Pulmonary artery endothelial cell (primary cell): ENCODE measurements at regions not wholly inside any gene's neighbourhood (a gene's known extent, or its start where the extent isn't known, plus 50 kb on each side); places are given as distances from the start of the nearest gene placed in this dataset.
"Not testable (repeated sequence)": the region's sequence is repeated elsewhere in the genome, so short reads cannot be mapped to it uniquely, and the experiment has no call there.

ENCODE experiments used
- DNase-seq: peaks from one replicate; pipeline ENCODE4 v3.0.0-alpha.2; 2011; ENCODE audit warnings: low read depth, low spot score

DNA sequence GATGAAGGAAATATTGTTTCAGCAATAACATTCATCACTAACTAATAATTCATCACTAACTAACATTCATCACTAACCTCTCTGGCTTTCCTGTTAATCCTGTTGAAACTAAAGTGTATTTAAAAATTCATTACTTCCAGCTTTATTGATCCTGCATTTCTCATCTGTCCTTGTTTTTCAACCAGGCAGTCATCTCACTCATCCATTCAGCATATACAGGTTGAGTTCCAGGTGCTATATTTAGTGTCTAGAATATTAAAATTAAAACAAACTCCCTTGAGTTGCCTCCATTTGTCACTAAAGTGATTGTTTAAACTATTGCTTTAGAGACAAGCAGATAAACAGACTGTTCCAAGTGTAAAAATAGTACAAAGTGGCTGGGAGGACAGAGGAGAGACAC, 58.1 kb downstream of the ATXN7L3B start:
- DNase-seq = no peak

DNA sequence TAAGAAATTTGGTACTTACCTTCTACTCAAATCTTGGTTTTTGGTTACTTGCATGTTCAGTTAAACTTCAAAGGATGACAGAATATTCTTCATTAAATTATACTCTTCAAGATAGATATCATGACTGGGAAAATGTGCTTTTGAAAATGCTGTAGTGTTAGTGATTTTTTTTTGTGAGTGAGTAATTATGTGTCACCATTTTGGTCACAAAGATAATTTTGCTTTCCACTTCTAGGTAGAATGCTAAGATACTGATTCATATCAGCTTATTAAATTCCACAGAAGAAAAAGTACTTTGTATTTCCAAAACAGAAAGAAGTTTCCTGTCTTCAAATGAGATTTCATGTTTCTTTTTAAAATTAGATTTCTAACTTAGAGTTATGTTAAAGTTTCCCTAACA, 61.2 kb downstream of the ATXN7L3B start:
- no peak for DNase-seq

DNA sequence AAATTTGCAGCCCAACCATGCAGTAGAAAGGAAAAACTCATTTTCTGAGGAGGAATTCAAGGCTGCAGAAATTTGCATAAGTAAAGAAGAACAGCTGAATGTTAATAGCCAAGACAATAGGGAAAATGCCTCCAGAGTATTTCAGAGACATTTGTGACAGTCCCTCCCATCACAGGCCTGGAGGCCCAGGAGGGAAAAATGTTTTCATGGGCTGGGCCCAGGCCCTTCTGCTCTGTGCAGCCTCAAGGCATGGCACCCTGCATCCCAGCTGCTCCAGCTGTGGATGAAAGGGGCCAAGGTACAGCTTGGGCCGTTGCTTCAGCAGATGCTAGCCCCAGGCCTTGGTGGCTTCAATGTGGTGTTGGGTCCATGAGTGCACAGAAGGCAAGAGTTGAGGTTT, 62.3 kb downstream of the ATXN7L3B start:
- DNase-seq = no peak

DNA sequence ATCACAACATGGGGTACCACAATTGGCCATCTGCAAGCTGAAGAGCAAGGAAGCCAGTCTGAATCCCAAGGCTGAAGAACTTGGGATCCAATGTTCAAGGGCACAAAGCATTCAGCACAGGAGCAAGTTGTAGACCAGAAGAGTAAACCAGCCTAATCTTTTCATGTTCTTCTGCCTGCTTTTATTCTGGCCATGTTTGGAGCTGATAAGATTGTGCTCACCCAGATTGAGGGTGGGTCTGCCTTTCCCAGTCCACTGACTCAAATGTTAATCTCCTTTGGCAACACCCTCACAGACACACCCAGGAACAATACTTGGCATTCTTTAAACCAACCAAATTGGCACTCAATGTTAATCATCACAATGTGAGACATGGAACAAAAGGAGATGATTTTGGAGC, 63.2 kb downstream of the ATXN7L3B start:
- not testable (repeated sequence) for DNase-seq

DNA sequence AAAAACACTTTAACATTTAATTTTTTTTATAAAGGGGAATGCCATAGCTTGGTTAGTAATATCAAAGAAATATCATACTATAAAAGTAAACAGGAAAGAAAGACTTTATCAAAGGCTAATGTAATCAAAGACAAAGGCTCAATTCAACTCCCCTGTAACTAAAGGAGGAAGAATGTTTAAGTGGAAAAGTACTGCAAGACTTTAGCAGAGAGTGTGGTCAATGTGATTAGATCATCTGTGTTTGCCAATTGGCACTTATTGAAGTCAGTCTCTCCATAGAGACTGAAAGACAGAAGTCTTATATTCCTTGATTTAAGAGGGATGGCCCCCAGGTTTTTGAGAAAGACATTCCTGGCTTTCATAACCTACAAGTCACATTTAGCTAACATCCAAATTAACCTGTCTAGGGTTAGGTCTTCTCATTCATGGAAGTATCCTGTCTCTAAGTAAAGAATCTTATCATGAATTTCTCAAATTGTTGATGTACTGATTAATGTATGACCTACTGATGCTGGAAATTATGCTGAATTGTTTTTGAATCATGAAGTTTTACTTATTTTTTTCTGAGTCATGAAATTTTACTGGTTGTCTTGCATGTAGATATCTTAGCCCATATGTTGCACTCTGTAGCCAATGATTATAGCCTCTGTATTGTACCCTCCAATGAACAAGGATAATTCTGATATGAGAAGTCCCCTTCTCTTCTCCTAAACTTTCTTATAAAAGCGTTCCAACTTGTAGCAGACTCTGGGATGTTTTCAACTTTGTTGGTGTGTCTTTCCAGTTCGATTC, 65.4 kb downstream of the ATXN7L3B start:
- DNase-seq = no peak

DNA sequence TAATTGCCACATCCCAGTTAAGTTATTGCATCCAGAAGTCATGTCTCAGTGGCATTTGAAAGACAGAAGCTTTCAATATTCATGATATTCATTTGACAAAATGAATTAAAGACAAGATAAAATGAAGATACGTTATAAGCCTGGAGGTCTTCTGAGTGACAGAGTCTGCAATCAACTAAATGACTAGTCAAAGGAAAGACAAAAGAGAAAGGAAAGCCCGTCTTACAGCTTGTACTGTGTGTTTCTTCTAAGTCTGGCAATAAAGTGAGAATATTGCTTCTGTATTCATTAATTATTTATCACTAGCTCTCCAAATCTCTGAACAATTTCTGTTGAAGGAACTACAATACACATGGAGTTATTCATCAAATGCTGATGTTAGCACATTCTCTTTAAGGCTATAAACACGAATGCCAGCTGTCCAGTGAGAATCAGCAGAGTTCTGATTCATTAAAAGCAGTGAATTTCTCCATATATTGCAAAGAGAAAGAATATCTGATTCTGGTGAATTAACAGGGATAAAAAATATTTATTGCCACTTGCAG, 70.7 kb downstream of the ATXN7L3B start:
- DNase-seq = no peak

DNA sequence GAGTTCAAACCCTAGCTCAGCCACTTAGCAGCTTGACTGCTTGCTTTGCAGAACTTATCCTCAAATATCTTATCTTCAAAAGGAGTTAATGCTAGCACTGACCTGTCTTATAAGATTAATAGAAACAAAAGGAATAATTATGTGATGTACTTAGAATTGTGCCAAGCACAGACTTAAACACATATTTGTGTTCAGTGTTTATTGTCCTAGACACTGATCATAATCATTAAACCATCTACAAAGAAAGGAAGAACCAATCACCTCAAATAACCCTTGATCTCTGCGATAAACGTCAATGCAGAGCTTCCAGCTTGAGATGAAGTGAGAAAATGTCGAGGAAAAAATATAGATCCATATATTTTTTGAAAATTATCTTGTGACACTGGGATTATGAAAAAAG, 73.1 kb downstream of the ATXN7L3B start:
- DNase-seq = no peak

DNA sequence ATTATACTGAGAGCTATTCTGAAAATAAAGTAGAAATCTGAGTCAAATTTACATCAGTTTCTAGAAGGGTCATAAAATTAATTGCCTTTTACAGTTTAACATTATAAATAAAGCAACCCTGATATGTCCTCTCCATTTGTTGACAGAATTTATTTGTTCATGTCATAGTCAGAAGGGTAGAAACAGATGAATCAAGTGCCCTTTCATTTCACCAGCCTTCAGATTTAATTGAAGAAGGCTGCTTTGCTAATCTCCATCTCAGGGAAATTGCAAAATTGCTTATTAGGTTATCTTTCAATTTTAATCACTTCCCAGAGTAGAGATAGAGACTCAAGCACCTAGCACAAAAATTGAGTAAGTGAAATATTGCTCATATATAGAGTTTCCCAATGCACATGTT, 76.8 kb downstream of the ATXN7L3B start:
- no peak for DNase-seq

DNA sequence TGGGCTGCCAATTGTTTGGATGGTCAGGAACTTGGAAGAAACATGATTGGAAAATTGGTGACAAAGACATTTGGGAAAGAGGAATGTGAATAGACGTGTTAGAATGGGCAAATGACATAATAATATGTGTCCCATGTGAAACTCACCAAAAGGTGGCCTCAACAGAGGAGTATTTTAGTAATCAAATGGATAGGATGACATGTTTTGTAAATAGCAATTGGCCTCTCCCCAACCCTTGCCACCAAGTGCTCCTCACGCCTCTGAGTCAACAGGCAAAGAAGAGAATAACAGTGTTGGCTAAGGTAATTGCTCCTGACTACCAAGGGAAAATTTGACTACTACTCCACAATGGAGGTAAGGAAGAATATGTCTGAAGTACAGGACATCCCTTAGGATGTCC, 81.4 kb downstream of the ATXN7L3B start:
- DNase-seq = no peak

DNA sequence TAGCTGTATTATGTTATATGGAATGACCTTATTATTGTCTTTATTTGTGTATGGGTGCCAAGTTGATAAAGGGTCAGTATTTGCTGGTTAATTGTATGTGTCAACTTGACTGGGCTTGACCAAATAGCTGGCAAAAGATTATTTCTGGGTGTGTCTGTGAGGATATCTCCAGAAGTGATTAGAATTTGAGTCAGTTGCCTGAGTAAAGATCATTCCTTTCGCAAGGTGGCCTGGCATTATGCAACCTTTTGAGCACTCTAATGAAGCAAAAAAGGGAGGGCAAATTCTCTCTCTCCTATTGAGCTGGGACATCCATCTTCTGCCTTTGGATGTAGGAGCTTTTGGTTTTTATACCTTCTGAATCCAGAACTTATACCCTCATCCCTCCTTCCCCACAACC, 82.2 kb downstream of the ATXN7L3B start:
- DNase-seq = no peak

DNA sequence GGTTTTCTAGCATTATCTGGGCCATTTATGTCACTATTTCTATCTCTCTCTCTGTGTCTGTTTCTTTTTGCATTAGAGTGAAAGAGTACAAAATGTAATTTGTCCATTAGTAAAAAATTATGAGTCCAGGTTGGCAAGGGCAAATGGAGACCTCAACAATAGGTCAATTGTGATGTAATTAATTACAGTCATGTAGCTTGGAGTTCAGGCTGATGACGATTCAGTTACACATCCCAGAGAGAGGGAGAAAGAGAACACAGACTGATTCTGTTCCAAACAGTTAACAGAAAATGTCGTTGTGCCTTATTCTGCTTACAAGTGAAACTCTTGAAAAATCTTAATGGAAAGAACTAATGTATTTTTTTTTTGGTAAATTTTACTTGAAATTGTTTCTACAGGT, 83.3 kb downstream of the ATXN7L3B start:
- no peak for DNase-seq

DNA sequence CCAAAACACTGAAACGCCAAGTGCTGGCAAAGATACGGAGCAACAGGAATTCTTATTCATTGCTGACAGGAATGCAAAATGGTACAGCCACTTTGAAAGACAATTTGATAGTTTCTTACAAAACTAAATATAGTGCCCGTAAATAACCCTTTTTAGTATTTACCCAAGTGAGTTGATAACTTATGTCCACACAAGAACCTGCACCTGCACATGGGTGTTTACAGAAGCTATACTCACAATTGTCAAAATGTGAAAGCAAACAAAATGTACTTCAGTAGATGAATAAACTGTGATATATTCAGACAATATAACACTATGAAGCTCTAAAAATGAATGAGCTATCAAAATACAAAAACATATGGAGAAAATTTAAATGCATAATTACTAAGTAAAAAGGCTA, 86.6 kb downstream of the ATXN7L3B start:
- DNase-seq = no peak

DNA sequence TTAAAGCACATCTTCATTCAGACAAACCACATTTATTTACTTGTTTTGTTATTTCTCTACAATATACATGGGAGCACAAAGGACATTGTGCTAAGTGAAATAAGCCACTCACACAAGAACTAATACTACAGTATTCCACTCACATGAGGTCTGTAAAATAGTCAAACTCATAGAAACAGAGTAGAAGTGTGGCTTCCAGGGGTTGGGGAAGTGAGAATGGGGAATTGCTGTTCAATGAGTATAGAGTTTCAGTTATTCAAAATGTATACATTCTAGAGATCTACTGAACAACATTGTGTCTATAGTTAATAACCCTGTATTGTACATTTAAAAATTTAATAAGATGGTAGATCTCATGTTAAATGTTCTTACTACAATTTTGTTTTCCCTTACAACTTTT, 88.8 kb downstream of the ATXN7L3B start:
- DNase-seq = no peak

DNA sequence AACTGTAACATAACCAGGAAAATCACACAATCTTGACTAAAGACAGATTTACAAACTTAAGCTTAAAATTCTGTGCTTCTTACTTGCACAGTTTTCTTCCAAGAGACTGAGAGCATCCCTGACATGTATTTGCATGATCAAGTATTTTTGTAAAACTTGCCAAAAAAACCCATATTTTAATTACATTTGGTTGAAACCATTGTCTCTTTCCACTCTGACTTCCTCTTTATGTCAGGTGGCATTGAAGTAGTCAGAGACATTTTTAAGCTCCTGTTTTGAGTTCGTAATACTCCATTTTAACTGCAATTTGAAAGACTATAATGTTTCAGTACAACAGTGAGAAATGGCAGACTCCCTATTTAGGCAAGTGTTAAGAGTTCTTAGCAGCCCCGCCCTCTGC, 103.6 kb downstream of the ATXN7L3B start:
- no peak for DNase-seq

DNA sequence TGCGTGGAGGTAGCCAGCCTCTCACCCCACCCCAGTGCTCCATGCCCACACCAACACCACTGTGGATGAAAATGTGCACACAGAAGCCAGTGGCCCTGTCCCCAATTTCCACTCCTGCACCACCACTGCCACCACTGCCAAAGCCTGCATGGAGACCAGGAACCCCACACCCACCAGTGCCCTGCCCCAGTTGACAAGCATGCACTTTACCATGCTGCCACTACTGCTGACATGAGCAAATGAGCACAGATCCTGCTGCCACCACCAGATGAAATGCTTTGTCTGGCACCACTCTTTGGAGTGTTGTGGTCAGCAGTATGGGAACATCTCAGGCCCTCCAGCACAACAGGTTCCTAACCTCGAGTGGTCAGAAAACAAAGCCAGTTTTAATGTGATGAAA, 104.1 kb downstream of the ATXN7L3B start:
- no peak for DNase-seq

DNA sequence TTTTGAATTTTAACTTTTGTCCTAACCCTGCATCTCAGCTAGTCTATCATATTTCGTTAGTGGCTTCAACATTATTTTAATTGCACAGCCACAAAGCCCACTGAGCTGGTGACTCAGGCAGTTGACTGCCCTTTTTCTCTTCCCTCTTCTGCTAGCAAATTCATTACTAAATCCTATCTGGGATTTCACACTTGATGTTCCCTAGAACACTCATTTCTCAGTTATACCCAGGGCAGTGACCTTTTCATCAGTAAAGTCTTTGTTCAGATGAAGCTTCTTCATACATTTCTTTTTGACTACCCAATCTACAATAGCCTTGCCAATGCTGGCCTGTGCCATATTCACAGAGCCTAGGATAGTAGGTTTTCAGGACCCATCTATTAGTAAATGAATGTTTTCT, 107.0 kb downstream of the ATXN7L3B start:
- DNase-seq = no peak

DNA sequence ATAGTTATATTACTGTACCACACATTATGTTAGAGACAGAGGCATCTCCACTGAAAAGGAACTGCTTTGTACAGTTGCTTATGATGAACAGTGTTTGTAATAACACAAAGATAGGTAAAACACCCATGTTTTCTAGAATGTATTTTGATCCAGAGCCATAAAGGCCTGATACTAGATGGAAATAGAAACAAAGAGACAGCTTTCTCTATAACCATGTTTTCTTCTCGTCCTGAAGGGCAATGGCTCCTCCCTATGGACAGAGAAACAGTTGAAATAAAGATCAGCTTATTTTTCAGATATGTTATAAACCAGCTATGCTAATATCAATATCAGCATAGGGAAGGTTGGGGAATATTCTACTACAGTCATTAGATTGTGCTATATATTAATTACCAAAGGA, 109.2 kb downstream of the ATXN7L3B start:
- DNase-seq = no peak

DNA sequence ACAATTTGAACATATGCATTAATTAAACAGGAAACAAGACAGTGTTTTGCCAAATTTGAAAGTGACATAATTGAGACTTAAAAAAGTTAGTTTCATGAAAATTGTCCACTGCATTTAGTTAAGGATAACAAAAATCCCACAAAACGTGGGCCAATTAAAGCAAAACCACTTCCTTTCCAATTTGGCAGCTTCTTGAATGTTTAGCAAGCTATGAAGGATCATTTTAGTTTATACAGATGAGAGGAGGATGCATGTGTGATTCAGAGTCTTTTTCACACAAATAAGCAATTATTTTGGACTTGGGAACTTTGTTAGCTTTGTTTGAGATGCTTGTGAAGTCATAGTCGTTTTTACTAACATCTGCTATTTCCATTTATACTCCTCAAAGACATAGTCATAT, 109.6 kb downstream of the ATXN7L3B start:
- no peak for DNase-seq

DNA sequence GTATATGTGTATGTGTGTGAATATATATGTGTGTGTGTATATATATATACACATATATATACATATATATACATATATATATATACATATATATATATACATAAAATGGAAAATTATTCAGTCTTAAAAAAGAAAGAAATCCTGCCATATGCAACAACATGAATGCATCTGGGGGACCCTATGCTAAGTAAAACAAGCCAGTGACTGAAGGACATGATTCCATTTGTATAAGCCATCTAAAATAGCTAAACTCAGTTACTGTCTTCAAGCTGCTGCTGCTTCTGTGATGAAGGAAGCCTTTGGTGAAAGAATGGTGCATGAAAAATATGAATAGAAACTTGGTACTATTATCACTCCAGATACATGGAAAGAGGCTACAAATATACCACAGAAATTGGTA, 118.6 kb downstream of the ATXN7L3B start:
- DNase-seq = no peak

DNA sequence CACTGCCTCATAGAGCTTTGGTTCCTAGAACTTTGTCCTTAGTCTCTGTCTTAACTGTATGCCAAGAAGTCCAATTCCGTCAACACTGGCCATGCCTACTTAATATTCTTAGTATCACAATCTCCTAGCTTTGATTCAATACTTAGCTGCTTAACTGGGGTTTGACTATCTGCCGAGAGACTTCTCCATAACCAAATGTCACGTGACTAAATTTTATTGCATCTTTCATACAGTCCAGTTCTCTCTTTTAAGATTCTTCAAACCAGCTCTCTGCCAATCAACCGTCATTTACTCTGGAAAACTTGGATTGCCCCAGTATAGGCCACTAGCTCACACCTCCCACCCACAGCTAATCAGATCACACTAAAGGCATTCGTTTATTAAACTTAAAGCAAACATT, 122.8 kb downstream of the ATXN7L3B start:
- DNase-seq = no peak

DNA sequence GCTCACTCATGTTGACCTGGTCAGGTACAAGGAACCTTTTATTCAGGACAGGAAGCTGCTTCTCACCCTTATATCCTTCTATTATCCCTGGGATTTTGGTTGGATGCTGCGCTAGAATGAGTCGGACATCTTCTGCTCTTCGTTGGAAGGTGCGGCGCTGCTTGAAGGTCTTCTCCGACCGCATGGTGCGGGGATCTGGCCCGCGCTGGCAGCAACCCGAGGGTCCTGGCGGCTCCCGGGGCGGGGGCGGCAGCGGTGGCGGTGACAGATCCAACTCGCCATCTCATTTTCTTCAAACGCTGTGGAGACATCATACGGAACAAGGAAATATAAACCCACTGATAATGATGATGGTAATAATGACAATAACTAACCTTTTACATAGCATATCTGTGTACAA, 126.3 kb downstream of the ATXN7L3B start:
- no peak for DNase-seq

DNA sequence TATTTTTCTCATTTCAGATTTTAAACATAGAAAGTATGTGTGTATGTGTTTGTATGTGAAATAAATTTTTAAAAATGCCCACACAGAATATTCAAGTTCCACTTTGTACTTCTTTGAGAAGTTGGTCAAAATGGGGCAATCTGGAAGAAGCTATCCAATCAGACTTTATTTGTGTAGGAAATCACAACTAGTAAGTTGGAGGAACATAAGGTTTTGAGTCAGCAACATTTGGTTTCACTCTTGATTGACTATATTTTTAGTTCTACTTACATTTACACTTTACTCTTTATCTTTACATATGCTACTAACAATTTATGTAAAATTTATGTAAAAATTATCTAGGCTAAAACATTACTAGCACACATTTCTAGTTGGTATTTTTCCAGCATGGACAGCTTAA, 128.1 kb downstream of the ATXN7L3B start:
- no peak for DNase-seq

DNA sequence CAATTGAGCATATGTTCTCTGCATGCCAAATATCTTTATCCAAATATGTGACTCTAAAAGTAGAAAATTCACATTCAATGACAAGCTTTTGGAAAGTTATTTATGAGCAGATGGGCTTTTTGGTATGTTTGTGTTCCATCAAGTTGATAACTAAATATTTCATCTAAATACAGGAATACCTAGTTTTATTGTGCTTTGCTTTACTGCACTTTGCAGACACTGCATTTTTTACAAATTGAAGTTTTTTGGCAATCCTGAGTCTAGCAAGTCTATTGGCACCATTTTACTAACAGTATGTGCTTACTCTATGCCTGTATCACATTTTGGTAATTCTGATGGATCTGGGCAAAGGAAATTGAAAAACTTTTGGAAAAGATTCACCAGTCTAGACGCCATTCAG, 133.8 kb downstream of the ATXN7L3B start:
- no peak for DNase-seq

DNA sequence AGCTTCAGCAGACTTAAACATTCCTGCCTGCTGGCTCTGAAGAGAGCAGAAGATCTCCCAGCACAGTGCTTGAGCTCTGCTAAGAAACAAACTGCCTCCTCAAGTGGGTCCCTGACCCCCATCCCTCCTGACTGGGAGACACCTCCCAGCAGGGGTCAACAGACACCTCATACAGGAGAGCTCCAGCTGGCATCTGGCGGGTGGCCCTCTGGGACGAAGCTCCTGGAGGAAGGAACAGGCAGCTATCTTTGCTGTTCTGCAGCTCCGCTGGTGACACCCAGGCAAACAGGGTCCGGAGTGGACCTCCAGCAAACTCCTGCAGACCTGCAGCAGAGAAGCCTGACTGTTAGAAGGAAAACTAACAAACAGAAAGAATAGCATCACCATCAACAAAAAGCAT, 139.3 kb downstream of the ATXN7L3B start:
- DNase-seq = not testable (repeated sequence)
